Smooth muscle cell (in vitro differentiated cells): ENCODE measurements at regions not wholly inside any gene's neighbourhood (a gene's known extent, or its start where the extent isn't known, plus 50 kb on each side); places are given as distances from the start of the nearest gene placed in this dataset.

Experiments
- DNase-seq: peaks from one replicate; lab custom pipeline; 2025; ENCODE audit not compliant: unreplicated experiment; lab: John Stamatoyannopoulos, UW
- H2AFZ ChIP-seq: fragments of 200-600 bp; sonication (generic); 2 replicates; pipeline ENCODE4 v1.6.0; 2016; ENCODE audit warnings: antibody characterized with exemption, low read depth, mild to moderate bottlenecking
- H3F3A ChIP-seq: fragments of 200-600 bp; sonication (generic); 2 replicates; pipeline ENCODE4 v1.6.0; 2017; ENCODE audit warnings: antibody characterized with exemption, low read depth
- H3K27ac ChIP-seq: fragments of 200-600 bp; sonication (generic); 2 replicates; pipeline ENCODE4 v1.5.1; 2016; ENCODE audit warnings: low read depth, mild to moderate bottlenecking
- H3K27me3 ChIP-seq: fragments of 200-600 bp; sonication (generic); 2 replicates; pipeline ENCODE4 v1.6.1; 2016; ENCODE audit warnings: low read depth, mild to moderate bottlenecking
- H3K36me3 ChIP-seq: fragments of 200-600 bp; sonication (generic); 2 replicates; pipeline ENCODE4 v1.5.1; 2016; ENCODE audit warnings: low read depth
- H3K4me1 ChIP-seq: fragments of 200-600 bp; sonication (generic); 2 replicates; pipeline ENCODE4 v1.5.1; 2016; ENCODE audit warnings: low read depth
- H3K4me2 ChIP-seq: fragments of 200-600 bp; sonication (generic); 2 replicates; pipeline ENCODE4 v1.6.0; 2016; ENCODE audit warnings: mild to moderate bottlenecking
- H3K4me3 ChIP-seq: fragments of 200-600 bp; sonication (generic); 2 replicates; pipeline ENCODE4 v1.5.1; 2016; ENCODE audit warnings: mild to moderate bottlenecking
- H3K79me2 ChIP-seq: fragments of 200-600 bp; sonication (generic); 2 replicates; pipeline ENCODE4 v1.6.0; 2016; ENCODE audit warnings: low read depth, mild to moderate bottlenecking
- H3K9ac ChIP-seq: fragments of 200-600 bp; sonication (generic); 2 replicates; pipeline ENCODE4 v1.6.0; 2016; ENCODE audit warnings: low read depth
- H3K9me3 ChIP-seq: fragments of 200-600 bp; sonication (generic); replicated peaks from 2 replicates; pipeline ENCODE4 v1.5.1; 2016; ENCODE audit warnings: low read depth
- H4K20me1 ChIP-seq: fragments of 200-600 bp; sonication (generic); 2 replicates; pipeline ENCODE4 v1.6.0; 2016; ENCODE audit warnings: low read depth
- WGBS: methylation state at CpG from one replicate; pipeline ENCODE4 v1.1.7; 2016; ENCODE audit warnings: low lambda C conversion rate; 5-methylcytosine and 5-hydroxymethylcytosine counted together
- TF ChIP-seq, protein P1 (sequence below): fragments of 200-600 bp; sonication (generic); IDR thresholded peaks from 2 replicates; pipeline ENCODE4 v1.5.1; 2017; ENCODE audit warnings: borderline replicate concordance, mild to moderate bottlenecking, antibody characterized with exemption; ENCODE audit not compliant: insufficient read depth, poor library complexity, severe bottlenecking

DNA sequence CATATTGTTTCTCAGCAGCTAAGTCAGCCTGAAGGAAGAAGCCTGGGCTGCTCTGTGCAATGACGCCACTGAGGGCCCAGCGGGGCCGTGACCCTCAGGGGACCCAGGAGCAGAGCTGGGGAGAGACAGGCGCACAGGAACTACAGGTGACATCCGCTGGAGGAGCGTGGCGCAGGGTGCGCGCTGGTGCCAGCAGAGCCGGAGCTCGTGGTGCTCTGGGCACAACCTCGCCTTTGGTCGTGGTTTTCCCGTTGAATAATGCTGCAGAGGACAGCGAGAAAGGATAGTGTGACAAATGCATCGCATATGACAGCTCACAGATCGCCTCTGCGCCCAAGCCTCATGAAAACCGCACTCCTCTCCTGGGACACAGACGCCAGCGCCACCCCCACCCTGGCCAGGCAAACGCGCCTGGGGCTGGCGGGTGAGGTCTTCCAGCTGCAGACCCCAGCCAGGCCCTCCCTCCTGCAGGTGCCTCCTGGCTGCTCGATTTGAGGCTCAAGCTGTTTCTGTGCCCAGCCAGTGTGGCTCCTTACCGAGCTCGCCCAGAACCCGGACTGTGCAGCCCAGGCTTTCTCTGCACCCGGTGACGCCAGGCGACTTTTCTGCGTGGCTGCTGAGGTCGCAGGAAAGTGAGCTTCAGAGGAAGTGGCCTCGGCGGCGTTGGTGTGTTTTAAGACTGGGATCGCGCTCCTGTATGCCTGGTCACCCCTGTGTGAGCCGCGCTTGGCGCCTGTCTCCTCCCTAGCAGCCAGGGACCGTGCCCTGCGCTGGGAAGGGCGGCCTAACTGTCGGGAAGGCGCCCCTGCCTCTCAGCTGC is 583.1 kb upstream of the HS6ST1 start:
- DNase-seq = no peak
- Histone ChIP-seq H3K4me3 (no peak overlapping the region), H3K36me3 (no peaks in the 10 kb centered on the region), H2AFZ (no peak overlapping the region), H3K9me3 (no peaks in the 10 kb centered on the region), H3K4me2 (no peak overlapping the region), H3K4me1 (no peaks in the 10 kb centered on the region), H3K79me2 (no peaks in the 10 kb centered on the region), H3K27me3 (no peaks in the 10 kb centered on the region), H4K20me1 (no peaks in the 10 kb centered on the region), H3F3A (no peaks in the 10 kb centered on the region), H3K9ac (no peak overlapping the region), H3K27ac (no peak overlapping the region)
- TF ChIP-seq, protein P1, sequence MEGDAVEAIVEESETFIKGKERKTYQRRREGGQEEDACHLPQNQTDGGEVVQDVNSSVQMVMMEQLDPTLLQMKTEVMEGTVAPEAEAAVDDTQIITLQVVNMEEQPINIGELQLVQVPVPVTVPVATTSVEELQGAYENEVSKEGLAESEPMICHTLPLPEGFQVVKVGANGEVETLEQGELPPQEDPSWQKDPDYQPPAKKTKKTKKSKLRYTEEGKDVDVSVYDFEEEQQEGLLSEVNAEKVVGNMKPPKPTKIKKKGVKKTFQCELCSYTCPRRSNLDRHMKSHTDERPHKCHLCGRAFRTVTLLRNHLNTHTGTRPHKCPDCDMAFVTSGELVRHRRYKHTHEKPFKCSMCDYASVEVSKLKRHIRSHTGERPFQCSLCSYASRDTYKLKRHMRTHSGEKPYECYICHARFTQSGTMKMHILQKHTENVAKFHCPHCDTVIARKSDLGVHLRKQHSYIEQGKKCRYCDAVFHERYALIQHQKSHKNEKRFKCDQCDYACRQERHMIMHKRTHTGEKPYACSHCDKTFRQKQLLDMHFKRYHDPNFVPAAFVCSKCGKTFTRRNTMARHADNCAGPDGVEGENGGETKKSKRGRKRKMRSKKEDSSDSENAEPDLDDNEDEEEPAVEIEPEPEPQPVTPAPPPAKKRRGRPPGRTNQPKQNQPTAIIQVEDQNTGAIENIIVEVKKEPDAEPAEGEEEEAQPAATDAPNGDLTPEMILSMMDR = no peak
- WGBS = 92% methylated on average over 46 of the region's 46 CpGs

DNA sequence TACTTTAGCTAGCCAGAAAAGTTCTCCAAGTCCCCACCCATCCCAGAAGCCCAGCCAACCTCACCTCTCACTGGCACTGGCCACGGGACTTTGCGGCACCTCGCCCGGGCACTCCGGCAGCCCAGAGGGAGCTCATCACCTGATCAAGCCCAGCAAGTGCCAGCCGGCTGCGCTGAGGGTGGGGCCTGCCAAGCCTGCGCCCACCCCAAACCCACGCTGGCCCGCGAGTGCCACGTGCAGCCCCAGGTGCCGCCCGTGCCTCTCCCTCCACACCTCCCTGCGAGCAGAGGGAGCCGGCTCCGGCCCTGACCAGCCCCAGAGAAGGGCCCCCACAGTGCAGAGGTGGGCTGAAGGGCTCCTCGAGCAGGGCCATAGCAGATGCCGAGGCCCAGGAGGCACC is 585.0 kb upstream of the HS6ST1 start:
- TF ChIP-seq, protein P1 = no peak
- 96% methylated on average over 19 of the region's 19 CpGs for WGBS
- H3K36me3 ChIP-seq = no peaks in the 10 kb centered on the region

DNA sequence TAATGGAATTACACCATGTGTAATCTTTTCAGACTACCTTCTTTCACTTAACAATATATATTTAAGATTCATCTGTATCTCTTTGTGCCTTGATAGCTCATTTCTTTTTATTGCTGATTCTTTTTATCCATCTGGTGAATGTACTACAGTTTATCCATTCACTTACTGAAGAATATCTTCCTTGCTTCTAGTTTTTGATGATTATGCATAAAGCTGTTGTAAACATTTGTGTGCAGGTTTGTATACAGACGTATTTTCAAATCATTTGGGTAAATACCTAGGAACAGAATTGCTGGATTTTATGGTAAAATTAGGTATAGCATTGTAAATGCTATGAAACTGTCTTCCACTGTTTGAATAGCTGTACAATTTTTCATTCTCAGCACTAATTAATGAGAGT is 592.6 kb upstream of the HS6ST1 start:
- Histone ChIP-seq H3K4me1 (no peaks in the 10 kb centered on the region), H3K9ac (no peak overlapping the region), H3K9me3 (peaks cover 6% of the 10 kb centered on the region), H3K27me3 (no peaks in the 10 kb centered on the region), H3K4me2 (no peak overlapping the region), H2AFZ (no peak overlapping the region), H3K79me2 (no peaks in the 10 kb centered on the region), H3K27ac (no peak overlapping the region), H3F3A (no peaks in the 10 kb centered on the region), H3K36me3 (no peaks in the 10 kb centered on the region), H4K20me1 (no peaks in the 10 kb centered on the region), H3K4me3 (no peak overlapping the region)
- WGBS = 91% methylated on average over 1 of the region's 1 CpG
- TF ChIP-seq, protein P1 = no peak
- DNase-seq = no peak

More for the DNA sequence above, 585.0 kb upstream of the HS6ST1 start:
- H4K20me1 ChIP-seq = no peaks in the 10 kb centered on the region
- no peak overlapping the region for H2AFZ ChIP-seq
- DNase-seq = no peak
- H3K4me2 ChIP-seq = no peak overlapping the region
- no peak overlapping the region for H3K9ac ChIP-seq
- no peaks in the 10 kb centered on the region for H3K79me2 ChIP-seq
- no peaks in the 10 kb centered on the region for H3K9me3 ChIP-seq
- no peaks in the 10 kb centered on the region for H3F3A ChIP-seq
- H3K4me3 ChIP-seq = no peak overlapping the region
- no peak overlapping the region for H3K27ac ChIP-seq
- H3K4me1 ChIP-seq = no peaks in the 10 kb centered on the region
- no peaks in the 10 kb centered on the region for H3K27me3 ChIP-seq

DNA sequence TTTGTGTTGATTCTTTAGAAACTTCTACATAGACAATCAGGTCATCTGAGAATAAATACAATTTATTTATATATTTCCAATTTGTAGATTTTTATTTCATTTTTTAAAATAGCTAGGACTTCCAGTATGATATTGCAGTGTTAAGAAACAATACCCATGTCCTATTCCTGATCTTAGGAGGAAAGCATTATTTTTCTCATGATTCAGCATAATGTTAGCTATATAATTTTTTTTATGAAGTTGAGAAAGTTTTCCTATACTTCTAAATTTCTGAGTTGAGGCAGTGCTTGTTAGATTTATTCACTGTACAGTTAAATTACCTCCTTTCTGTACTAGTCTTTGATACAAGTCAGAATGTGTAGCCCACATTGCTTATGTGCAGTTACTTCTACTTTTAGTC is 595.7 kb upstream of the HS6ST1 start:
- TF ChIP-seq, protein P1 = no peak
- no peaks in the 10 kb centered on the region for H4K20me1 ChIP-seq
- H3K79me2 ChIP-seq = no peaks in the 10 kb centered on the region
- H3K9me3 ChIP-seq = peaks cover 18% of the 10 kb centered on the region
- no peaks in the 10 kb centered on the region for H3K36me3 ChIP-seq
- no peaks in the 10 kb centered on the region for H3K27me3 ChIP-seq
- no peaks in the 10 kb centered on the region for H3K4me1 ChIP-seq
- no peaks in the 10 kb centered on the region for H3F3A ChIP-seq
- no peak overlapping the region for H2AFZ ChIP-seq
- H3K4me3 ChIP-seq = no peak overlapping the region
- H3K4me2 ChIP-seq = no peak overlapping the region
- H3K27ac ChIP-seq = no peak overlapping the region
- DNase-seq = no peak
- H3K9ac ChIP-seq = no peak overlapping the region
